Breast epithelium (tissue), 3 donors: ENCODE measurements at regions not wholly inside any gene's neighbourhood (a gene's known extent, or its start where the extent isn't known, plus 50 kb on each side); places are given as distances from the start of the nearest gene placed in this dataset.

Experiments used
- CTCF ChIP-seq, 3 donors: fragments of 450-650 bp; IDR thresholded peaks; one replicate each; pipeline ENCODE4 v1.5.1; 2016 to 2017; ENCODE audit warnings: antibody characterized with exemption in 3 of 3, mild to moderate bottlenecking in 3 of 3, moderate library complexity in 3 of 3
- POLR2A ChIP-seq: fragments of 450-650 bp; IDR thresholded peaks from one replicate; pipeline ENCODE4 v1.6.1; 2016; ENCODE audit warnings: antibody characterized with exemption, mild to moderate bottlenecking, moderate library complexity
- POLR2AphosphoS5 ChIP-seq, 3 donors: sonication (generic); formaldehyde crosslinking; IDR thresholded peaks; one replicate each; pipeline ENCODE4 v1.6.1; 2017; ENCODE audit warnings: antibody characterized with exemption in 3 of 3

- TF ChIP-seq CTCF (IDR thresholded peaks at IDR 0.05): no peak
- no peak for TF ChIP-seq POLR2AphosphoS5 (IDR thresholded peaks at IDR 0.05)
- no peak for TF ChIP-seq POLR2A
Observed at GRCh38 chr9:2281031-2281802, 266.1 kb downstream of the SMARCA2 start.
